ENCODE measurements at regions not wholly inside any gene's neighbourhood (a gene's known extent, or its start where the extent isn't known, plus 50 kb on each side); places are given as distances from the start of the nearest gene placed in this dataset.

- TF ChIP-seq POLR2AphosphoS5 (IDR thresholded peaks at IDR 0.05; ENCODE audit: low read depth, low read length) = no peak
- no peak for TF ChIP-seq POLR2A (IDR thresholded peaks at IDR 0.05; ENCODE audit: low read depth, low read length)
- TF ChIP-seq TAF1 (IDR thresholded peaks at IDR 0.05; ENCODE audit: low read depth, low read length) = no peak
- no peak for TF ChIP-seq PAX5 (IDR thresholded peaks at IDR 0.05; ENCODE audit: insufficient read depth, low read length, severe bottlenecking)
- no peak for TF ChIP-seq SPI1 (IDR thresholded peaks at IDR 0.05; ENCODE audit: low read depth, low read length)
- no peak for TF ChIP-seq POU2F2 (IDR thresholded peaks at IDR 0.05; ENCODE audit: low read depth, low read length)
Observed at GRCh38 chr21:34271189-34271851, 92.5 kb upstream of the KCNE2 start.

Measured in GM12891 (cell line).